BJ (cell line): ENCODE measurements at regions not wholly inside any gene's neighbourhood (a gene's known extent, or its start where the extent isn't known, plus 50 kb on each side); places are given as distances from the start of the nearest gene placed in this dataset.

Experiments used
- CTCF ChIA-PET: fragments of 350-600 bp; formaldehyde crosslinking; extraction: SDS; loops from one replicate; lab custom pipeline; 2021; ENCODE audit warnings: antibody characterized with exemption, inconsistent platforms; lab: Yijun Ruan, JAX
- POLR2A ChIA-PET: fragments of 300-600 bp; sonication (Branson Sonifier 250); formaldehyde crosslinking; extraction: SDS; loops from one replicate; lab custom pipeline; 2021; ENCODE audit warnings: antibody characterized with exemption; lab: Charles Lee
- DNase-seq: peaks from one replicate; pipeline ENCODE4 v3.0.0-alpha.2; 2011; ENCODE audit warnings: low read depth
- H3K27me3 ChIP-seq: 2 replicates; pipeline ENCODE4 v1.6.0; 2011; ENCODE audit warnings: low read length; ENCODE audit not compliant: control insufficient read depth, insufficient read depth
- H3K36me3 ChIP-seq: 2 replicates; pipeline ENCODE4 v1.5.1; 2011; ENCODE audit warnings: low read length; ENCODE audit not compliant: control insufficient read depth, insufficient read depth
- H3K4me3 ChIP-seq: 2 replicates; pipeline ENCODE4 v1.5.1; 2011; ENCODE audit warnings: low read depth, mild to moderate bottlenecking, control low read depth, low read length
- CTCF ChIP-seq: IDR thresholded peaks from 2 replicates; pipeline ENCODE4 v1.5.1; 2011; ENCODE audit warnings: low read depth, mild to moderate bottlenecking, control low read depth, inconsistent platforms, low read length, moderate library complexity; ENCODE audit not compliant: insufficient read depth

- DNase-seq, result no peak
- TF ChIP-seq CTCF, result no peak
- H3K36me3 ChIP-seq, result no peaks in the 10 kb centered on the region
- H3K4me3 ChIP-seq, result no peak overlapping the region
- ChIA-PET CTCF (no interaction called here), POLR2A (no interaction called here)
- no peaks in the 10 kb centered on the region for H3K27me3 ChIP-seq
These were observed 641.8 kb downstream of the TLE4 start for GRCh38 chr9:80213613-80214012.

- Histone ChIP-seq H3K36me3 (no peaks in the 10 kb centered on the region), H3K4me3 (no peak overlapping the region), H3K27me3 (no peaks in the 10 kb centered on the region)
- ChIA-PET CTCF (no interaction called here), POLR2A (no interaction called here)
- DNase-seq, result no peak
- TF ChIP-seq CTCF, result no peak
These were observed 636.9 kb downstream of the TLE4 start for GRCh38 chr9:80208696-80209095.

GRCh38 chr9:80204054-80204453 lies 632.3 kb downstream of the TLE4 start:
- TF ChIP-seq CTCF, result no peak
- POLR2A ChIA-PET, result no interaction called here
- Histone ChIP-seq H3K27me3 (no peaks in the 10 kb centered on the region), H3K4me3 (no peak overlapping the region), H3K36me3 (no peaks in the 10 kb centered on the region)
- CTCF ChIA-PET, result no interaction called here
- no peak for DNase-seq

- ChIA-PET POLR2A (no interaction called here), CTCF (no interaction called here)
- Histone ChIP-seq H3K27me3 (no peaks in the 10 kb centered on the region), H3K36me3 (no peaks in the 10 kb centered on the region), H3K4me3 (no peak overlapping the region)
- TF ChIP-seq CTCF, result no peak
- no peak for DNase-seq
These were observed 625.9 kb downstream of the TLE4 start for GRCh38 chr9:80197661-80198060.

GRCh38 chr9:80191108-80191507 lies 619.3 kb downstream of the TLE4 start:
- TF ChIP-seq CTCF, result no peak
- H3K27me3 ChIP-seq, result no peaks in the 10 kb centered on the region
- CTCF ChIA-PET, result no interaction called here
- DNase-seq, result no peak
- POLR2A ChIA-PET, result no interaction called here
- H3K36me3 ChIP-seq, result no peaks in the 10 kb centered on the region
- no peak overlapping the region for H3K4me3 ChIP-seq
